Esophagus muscularis mucosa (tissue), 4 donors: ENCODE measurements at regions not wholly inside any gene's neighbourhood (a gene's known extent, or its start where the extent isn't known, plus 50 kb on each side); places are given as distances from the start of the nearest gene placed in this dataset.

Experiments used
- CTCF ChIP-seq, 3 experiments: fragments of 200-600 bp in 2 of 3; fragments of 450-650 bp in 1 of 3; sonication (generic) in 2 of 3; IDR thresholded peaks; one replicate each; pipeline ENCODE4 v1.5.1; 2017 to 2019; ENCODE audit warnings: antibody characterized with exemption in 3 of 3, mild to moderate bottlenecking in 2 of 3, moderate library complexity in 1 of 3
- EP300 ChIP-seq: sonication (generic); formaldehyde crosslinking; IDR thresholded peaks from one replicate; pipeline ENCODE4 v1.6.1; 2017; ENCODE audit warnings: antibody characterized with exemption
- POLR2A ChIP-seq: fragments of 450-650 bp; IDR thresholded peaks from one replicate; pipeline ENCODE4 v1.6.1; 2017; ENCODE audit warnings: antibody characterized with exemption, moderate library complexity, mild to moderate bottlenecking, low read depth
- POLR2AphosphoS5 ChIP-seq, 2 donors: sonication (generic); formaldehyde crosslinking; IDR thresholded peaks; one replicate each; pipeline ENCODE4 v1.6.1; 2017; ENCODE audit warnings: antibody characterized with exemption in 2 of 2

- TF ChIP-seq CTCF (IDR thresholded peaks at IDR 0.05) (no peak), POLR2A (no peak), EP300 (no peak), POLR2AphosphoS5 (IDR thresholded peaks at IDR 0.05) (no peak)
Measured at GRCh38 chrX:7264399-7264798, 116.4 kb upstream of the PUDP start.
